Sigmoid colon (tissue), 4 donors: ENCODE measurements at regions not wholly inside any gene's neighbourhood (a gene's known extent, or its start where the extent isn't known, plus 50 kb on each side); places are given as distances from the start of the nearest gene placed in this dataset.

Source experiments
- EP300 ChIP-seq, 4 donors: sonication (generic); formaldehyde crosslinking; IDR thresholded peaks; one replicate each; pipeline ENCODE4 v1.6.1; 2017; ENCODE audit warnings: antibody characterized with exemption in 4 of 4
- POLR2A ChIP-seq, 2 donors: fragments of 450-650 bp; IDR thresholded peaks; one replicate each; pipeline ENCODE4 v1.6.1; 2016; ENCODE audit warnings: antibody characterized with exemption in 2 of 2, mild to moderate bottlenecking in 2 of 2, moderate library complexity in 2 of 2
- POLR2AphosphoS5 ChIP-seq, 4 donors: sonication (generic); formaldehyde crosslinking; IDR thresholded peaks; one replicate each; pipeline ENCODE4 v1.6.1; 2017; ENCODE audit warnings: antibody characterized with exemption in 4 of 4
- TF ChIP-seq, protein P1 (sequence below), 4 experiments: fragments of 450-650 bp in 3 of 4; fragments of 200-600 bp in 1 of 4; IDR thresholded peaks; one replicate each; pipeline ENCODE4 v1.5.1; 2016 to 2019; ENCODE audit warnings: antibody characterized with exemption in 4 of 4, mild to moderate bottlenecking in 3 of 4, moderate library complexity in 2 of 4

DNA sequence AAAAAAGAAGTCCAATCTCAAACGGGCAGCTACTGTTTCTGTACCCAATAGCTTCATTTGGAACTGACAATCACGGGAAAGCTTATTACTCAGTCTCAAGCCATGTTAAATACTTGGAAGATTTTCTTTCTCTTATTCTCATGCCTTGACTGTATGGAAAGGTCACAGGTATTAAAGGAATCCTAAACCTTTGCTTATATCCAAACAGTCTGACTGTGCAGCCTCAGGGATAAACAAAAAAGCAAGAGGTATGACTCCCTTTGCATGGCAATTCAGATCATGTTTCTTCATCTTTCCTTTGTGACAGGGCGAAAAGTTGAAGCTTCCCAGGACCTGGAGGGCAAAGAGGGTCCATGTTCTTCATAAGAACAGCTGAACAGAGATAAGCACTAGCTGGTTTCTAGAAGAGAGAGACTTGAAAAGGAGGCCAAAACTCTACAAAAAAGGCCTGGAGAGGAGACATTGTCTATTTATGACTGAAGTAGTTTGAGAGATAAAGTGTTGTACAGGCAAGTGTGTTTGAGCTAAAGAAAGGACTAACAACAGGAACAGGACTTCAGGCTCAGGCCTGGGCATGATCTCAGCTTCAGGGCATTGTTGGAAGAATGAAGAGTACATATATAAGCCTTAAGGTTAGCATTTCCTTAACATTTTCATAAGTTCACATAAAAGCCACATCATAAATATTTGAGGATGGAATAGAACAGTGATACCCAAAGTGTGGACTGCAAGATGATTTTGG, 231.0 kb upstream of the THRB start:
- TF ChIP-seq, protein P1, sequence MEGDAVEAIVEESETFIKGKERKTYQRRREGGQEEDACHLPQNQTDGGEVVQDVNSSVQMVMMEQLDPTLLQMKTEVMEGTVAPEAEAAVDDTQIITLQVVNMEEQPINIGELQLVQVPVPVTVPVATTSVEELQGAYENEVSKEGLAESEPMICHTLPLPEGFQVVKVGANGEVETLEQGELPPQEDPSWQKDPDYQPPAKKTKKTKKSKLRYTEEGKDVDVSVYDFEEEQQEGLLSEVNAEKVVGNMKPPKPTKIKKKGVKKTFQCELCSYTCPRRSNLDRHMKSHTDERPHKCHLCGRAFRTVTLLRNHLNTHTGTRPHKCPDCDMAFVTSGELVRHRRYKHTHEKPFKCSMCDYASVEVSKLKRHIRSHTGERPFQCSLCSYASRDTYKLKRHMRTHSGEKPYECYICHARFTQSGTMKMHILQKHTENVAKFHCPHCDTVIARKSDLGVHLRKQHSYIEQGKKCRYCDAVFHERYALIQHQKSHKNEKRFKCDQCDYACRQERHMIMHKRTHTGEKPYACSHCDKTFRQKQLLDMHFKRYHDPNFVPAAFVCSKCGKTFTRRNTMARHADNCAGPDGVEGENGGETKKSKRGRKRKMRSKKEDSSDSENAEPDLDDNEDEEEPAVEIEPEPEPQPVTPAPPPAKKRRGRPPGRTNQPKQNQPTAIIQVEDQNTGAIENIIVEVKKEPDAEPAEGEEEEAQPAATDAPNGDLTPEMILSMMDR (IDR thresholded peaks at IDR 0.05) = no peak
- TF ChIP-seq POLR2AphosphoS5 (IDR thresholded peaks at IDR 0.05) (no peak), POLR2A (IDR thresholded peaks at IDR 0.05) (no peak), EP300 (IDR thresholded peaks at IDR 0.05) (no peak)
